Fibroblast of lung (primary cell): ENCODE measurements at regions not wholly inside any gene's neighbourhood (a gene's known extent, or its start where the extent isn't known, plus 50 kb on each side); places are given as distances from the start of the nearest gene placed in this dataset.

Experiments used
- DNase-seq, 2 donors: peaks; one replicate each; pipeline versions ENCODE4 v3.0.0 to v3.0.0-alpha.2; 2010; ENCODE audit warnings: low read depth in 2 of 2
- H2AFZ ChIP-seq: 2 replicates; pipeline ENCODE4 v1.5.1; 2012; ENCODE audit warnings: low read length, control low read depth, inconsistent platforms
- H3K27ac ChIP-seq: 2 replicates; pipeline ENCODE4 v1.5.1; 2011; ENCODE audit warnings: low read length, control low read depth; ENCODE audit not compliant: insufficient read depth
- H3K27me3 ChIP-seq: 2 replicates; pipeline ENCODE4 v1.5.1; 2011; ENCODE audit warnings: mild to moderate bottlenecking, low read length; ENCODE audit not compliant: control insufficient read depth, insufficient read depth
- H3K36me3 ChIP-seq: 2 replicates; pipeline ENCODE4 v1.5.1; 2011; ENCODE audit warnings: low read length; ENCODE audit not compliant: control insufficient read depth, insufficient read depth
- H3K4me1 ChIP-seq: 2 replicates; pipeline ENCODE4 v1.5.1; 2011; ENCODE audit warnings: low read length; ENCODE audit not compliant: control insufficient read depth, insufficient read depth; ENCODE audit errors: extremely low read depth
- H3K4me2 ChIP-seq: 2 replicates; pipeline ENCODE4 v1.5.1; 2011; ENCODE audit warnings: low read length, control low read depth; ENCODE audit not compliant: insufficient read depth; ENCODE audit errors: extremely low read depth
- H3K4me3 ChIP-seq, 4 experiments: fragments of 200-600 bp in 1 of 4; sonication (generic) in 1 of 4; replicated peaks in 1 of 4; 2 replicates each; pipeline ENCODE4 v1.5.1; 2011 to 2016; ENCODE audit warnings: low read length in 4 of 4, low read depth in 3 of 4, mild to moderate bottlenecking in 3 of 4, control low read depth in 2 of 4, inconsistent platforms in 1 of 4, mixed read lengths in 1 of 4; ENCODE audit not compliant: insufficient read depth in 1 of 4; ENCODE audit errors: control extremely low read depth in 1 of 4
- H3K79me2 ChIP-seq: 2 replicates; pipeline ENCODE4 v1.5.1; 2012; ENCODE audit warnings: mild to moderate bottlenecking, low read length, inconsistent platforms; ENCODE audit not compliant: control insufficient read depth, insufficient read depth
- H3K9ac ChIP-seq: 2 replicates; pipeline ENCODE4 v1.5.1; 2011; ENCODE audit warnings: mild to moderate bottlenecking, low read length, control low read depth; ENCODE audit not compliant: insufficient read depth
- H3K9me3 ChIP-seq: 2 replicates; pipeline ENCODE4 v1.5.1; 2012; ENCODE audit warnings: low read depth, low read length; ENCODE audit not compliant: control insufficient read depth, insufficient read depth
- H4K20me1 ChIP-seq: 2 replicates; pipeline ENCODE4 v1.5.1; 2011; ENCODE audit warnings: low read length; ENCODE audit not compliant: control insufficient read depth, insufficient read depth; ENCODE audit errors: extremely low read depth
- EZH2 ChIP-seq: IDR thresholded peaks from 2 replicates; pipeline ENCODE4 v1.5.1; 2012; ENCODE audit warnings: low read length, control low read depth, mild to moderate bottlenecking; ENCODE audit errors: missing control alignments
- TF ChIP-seq, protein P1 (sequence below), 2 donors: IDR thresholded peaks in 1 of 2; conservative IDR thresholded peaks in 1 of 2; 1 replicate in 1 of 2; 2 replicates in 1 of 2; pipeline ENCODE4 v1.5.1; 2011 to 2012; ENCODE audit warnings: low read length in 2 of 2, control low read depth in 1 of 2, inconsistent platforms in 1 of 2, low read depth in 1 of 2, mild to moderate bottlenecking in 1 of 2

DNA sequence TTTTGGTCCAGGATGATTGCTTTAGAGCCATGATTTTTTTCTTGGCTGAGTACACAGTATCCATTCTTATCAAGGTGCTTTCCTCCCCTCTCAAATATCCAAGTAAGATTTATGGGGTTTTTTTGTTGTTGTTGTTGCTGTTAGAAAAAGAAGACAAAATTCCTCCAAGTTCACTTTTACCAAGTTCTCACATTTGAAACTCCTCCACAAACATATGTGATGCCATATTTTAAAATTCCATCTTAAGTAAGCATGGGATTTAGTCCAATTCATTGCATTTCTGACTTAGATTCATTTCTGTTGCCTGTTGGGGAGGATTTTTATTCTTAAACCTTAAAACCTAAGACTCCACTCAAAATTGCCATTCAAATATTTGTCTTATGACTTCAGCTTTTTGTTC lies 128.6 kb upstream of the SPATA12 start:
- H3K9ac ChIP-seq = no peak overlapping the region
- H3K79me2 ChIP-seq = no peaks in the 10 kb centered on the region
- H2AFZ ChIP-seq = no peak overlapping the region
- H4K20me1 ChIP-seq = no peaks in the 10 kb centered on the region
- H3K27me3 ChIP-seq = no peaks in the 10 kb centered on the region
- H3K4me2 ChIP-seq = no peak overlapping the region
- H3K9me3 ChIP-seq = no peaks in the 10 kb centered on the region
- H3K4me3 ChIP-seq = no peak overlapping the region
- no peak for TF ChIP-seq EZH2
- TF ChIP-seq, protein P1, sequence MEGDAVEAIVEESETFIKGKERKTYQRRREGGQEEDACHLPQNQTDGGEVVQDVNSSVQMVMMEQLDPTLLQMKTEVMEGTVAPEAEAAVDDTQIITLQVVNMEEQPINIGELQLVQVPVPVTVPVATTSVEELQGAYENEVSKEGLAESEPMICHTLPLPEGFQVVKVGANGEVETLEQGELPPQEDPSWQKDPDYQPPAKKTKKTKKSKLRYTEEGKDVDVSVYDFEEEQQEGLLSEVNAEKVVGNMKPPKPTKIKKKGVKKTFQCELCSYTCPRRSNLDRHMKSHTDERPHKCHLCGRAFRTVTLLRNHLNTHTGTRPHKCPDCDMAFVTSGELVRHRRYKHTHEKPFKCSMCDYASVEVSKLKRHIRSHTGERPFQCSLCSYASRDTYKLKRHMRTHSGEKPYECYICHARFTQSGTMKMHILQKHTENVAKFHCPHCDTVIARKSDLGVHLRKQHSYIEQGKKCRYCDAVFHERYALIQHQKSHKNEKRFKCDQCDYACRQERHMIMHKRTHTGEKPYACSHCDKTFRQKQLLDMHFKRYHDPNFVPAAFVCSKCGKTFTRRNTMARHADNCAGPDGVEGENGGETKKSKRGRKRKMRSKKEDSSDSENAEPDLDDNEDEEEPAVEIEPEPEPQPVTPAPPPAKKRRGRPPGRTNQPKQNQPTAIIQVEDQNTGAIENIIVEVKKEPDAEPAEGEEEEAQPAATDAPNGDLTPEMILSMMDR (conservative IDR thresholded peaks at IDR 0.05 in 1 of 2, IDR thresholded peaks at IDR 0.05 in 1 of 2; ENCODE audit: low read depth in 1 of 2, low read length in 2 of 2) = no peak
- no peaks in the 10 kb centered on the region for H3K4me1 ChIP-seq
- H3K27ac ChIP-seq = no peak overlapping the region
- no peak for DNase-seq
- H3K36me3 ChIP-seq = no peaks in the 10 kb centered on the region

DNA sequence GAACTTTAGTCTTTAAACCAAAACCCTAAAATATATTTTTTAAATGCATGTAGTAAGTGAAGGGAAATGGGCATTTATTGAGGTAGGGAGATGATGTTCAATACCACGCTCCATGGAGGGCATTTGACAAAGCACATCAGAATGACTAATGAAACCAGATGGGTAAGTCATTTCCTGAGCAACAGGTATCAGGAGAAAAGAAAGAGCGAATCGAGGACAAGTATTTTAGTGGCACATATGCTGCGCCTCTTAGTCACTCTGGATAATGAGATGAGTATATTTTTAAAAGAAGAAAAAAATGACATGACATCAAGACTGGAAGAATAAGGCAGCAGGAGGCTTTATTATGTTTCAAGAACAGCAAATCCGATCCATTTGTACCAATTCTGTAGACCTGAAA lies 129.0 kb upstream of the ARHGEF3 start:
- no peaks in the 10 kb centered on the region for H3K27me3 ChIP-seq
- H3K36me3 ChIP-seq = no peaks in the 10 kb centered on the region
- H3K27ac ChIP-seq = no peak overlapping the region
- peak in 1 of 2 donors; percentile 47 for DNase-seq
- H4K20me1 ChIP-seq = no peaks in the 10 kb centered on the region
- no peak overlapping the region for H2AFZ ChIP-seq
- H3K4me1 ChIP-seq = no peaks in the 10 kb centered on the region
- no peak overlapping the region for H3K4me2 ChIP-seq
- H3K9ac ChIP-seq = no peak overlapping the region
- TF ChIP-seq, protein P1 (conservative IDR thresholded peaks at IDR 0.05 in 1 of 2, IDR thresholded peaks at IDR 0.05 in 1 of 2; ENCODE audit: low read depth in 1 of 2, low read length in 2 of 2) = no peak
- TF ChIP-seq EZH2 = no peak
- no peaks in the 10 kb centered on the region for H3K79me2 ChIP-seq
- no peaks in the 10 kb centered on the region for H3K9me3 ChIP-seq
- no peak overlapping the region for H3K4me3 ChIP-seq

DNA sequence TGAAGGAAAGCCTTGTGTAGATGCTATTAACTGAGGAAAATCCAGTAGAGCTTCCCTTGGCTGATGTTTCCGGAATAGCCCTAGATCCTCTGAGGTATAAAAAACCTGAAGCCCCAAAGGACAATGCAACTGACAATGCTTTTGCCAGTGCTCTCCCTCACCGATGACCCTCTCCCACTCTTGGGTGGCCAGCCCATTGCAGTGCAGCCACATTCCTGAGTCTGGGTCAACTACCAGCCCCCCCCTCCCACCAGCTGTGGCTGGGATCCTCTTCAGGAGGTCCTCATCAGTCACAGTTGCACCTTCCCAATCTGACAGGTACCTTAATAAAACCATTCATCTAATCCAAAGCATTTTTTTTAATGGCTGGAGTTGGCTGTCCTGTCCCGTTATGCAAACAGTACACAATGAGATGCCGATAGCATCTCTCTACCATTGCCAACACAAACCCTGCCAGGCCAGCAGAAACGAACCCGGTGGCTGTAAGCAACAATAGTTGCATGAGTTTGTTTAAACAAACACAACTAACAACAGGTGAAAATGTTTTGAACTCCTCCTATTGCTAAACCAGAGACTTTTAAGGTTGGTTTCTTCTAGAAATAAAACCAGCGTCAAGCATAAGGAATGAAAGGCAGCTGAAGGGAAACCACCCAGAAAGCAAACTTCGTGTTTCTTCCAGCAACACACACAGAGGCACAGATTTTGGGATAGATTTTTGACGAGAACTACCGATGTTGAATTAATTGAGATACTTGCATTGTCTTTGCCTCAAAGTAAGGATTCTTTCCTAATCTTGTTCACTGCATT lies 128.3 kb upstream of the ARHGEF3 start:
- Histone ChIP-seq H3K4me2 (no peak overlapping the region), H3K4me3 (no peak overlapping the region), H3K36me3 (no peaks in the 10 kb centered on the region), H3K79me2 (no peaks in the 10 kb centered on the region), H4K20me1 (no peaks in the 10 kb centered on the region), H3K9me3 (no peaks in the 10 kb centered on the region), H3K27ac (no peak overlapping the region), H3K27me3 (no peaks in the 10 kb centered on the region), H2AFZ (no peak overlapping the region), H3K4me1 (no peaks in the 10 kb centered on the region), H3K9ac (no peak overlapping the region)
- peak in 1 of 2 donors; percentile 25 for DNase-seq
- TF ChIP-seq, protein P1 (conservative IDR thresholded peaks at IDR 0.05 in 1 of 2, IDR thresholded peaks at IDR 0.05 in 1 of 2; ENCODE audit: low read depth in 1 of 2, low read length in 2 of 2) = no peak
- no peak for TF ChIP-seq EZH2
